ENCODE measurements at regions not wholly inside any gene's neighbourhood (a gene's known extent, or its start where the extent isn't known, plus 50 kb on each side); places are given as distances from the start of the nearest gene placed in this dataset.

GRCh38 chr4:20195071-20195885, 56.4 kb upstream of the SLIT2 start:
- TF ChIP-seq CTCF (IDR thresholded peaks at IDR 0.05) (no peak), POLR2A (IDR thresholded peaks at IDR 0.05) (no peak)
